NCI-H2171 treated with DMSO at 0.1 percent for 48 hours (cell line): ENCODE measurements at regions not wholly inside any gene's neighbourhood (a gene's known extent, or its start where the extent isn't known, plus 50 kb on each side); places are given as distances from the start of the nearest gene placed in this dataset.
"Not testable (repeated sequence)": the region's sequence is repeated elsewhere in the genome, so short reads cannot be mapped to it uniquely, and the experiment has no call there.

ENCODE experiments used
- DNase-seq: peaks from one replicate; lab custom pipeline; 2025; lab: John Stamatoyannopoulos, UW

- DNase-seq, result no peak
These were observed 252.0 kb downstream of the NR2F2 start for GRCh38 chr15:96582473-96582872.

DNA sequence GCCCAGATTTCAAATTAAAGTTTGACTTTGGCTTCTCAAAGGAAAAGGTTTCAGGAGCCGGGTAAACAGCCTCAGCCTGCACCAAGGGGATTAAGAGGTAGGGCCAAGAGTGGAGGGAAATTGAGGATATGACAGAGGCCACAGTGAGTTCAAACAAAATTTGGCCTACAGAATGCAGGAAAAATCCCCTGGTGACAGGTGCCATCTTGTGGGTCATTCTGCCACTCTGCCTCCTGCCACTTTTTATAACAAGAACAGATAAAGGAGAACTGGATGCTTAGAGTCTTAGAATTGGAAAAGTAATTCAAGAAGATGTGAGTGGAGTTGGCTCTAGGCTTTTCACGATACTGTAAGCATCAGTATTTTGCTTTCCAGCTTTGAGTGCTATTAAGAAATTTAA is 253.2 kb downstream of the NR2F2 start:
- DNase-seq, result no peak

- DNase-seq, result no peak
These were observed 255.2 kb downstream of the NR2F2 start for GRCh38 chr15:96585484-96586386.

GRCh38 chr15:96586901-96587300 is 256.4 kb downstream of the NR2F2 start:
- DNase-seq, result no peak

- no peak for DNase-seq
These were observed 259.4 kb downstream of the NR2F2 start for GRCh38 chr15:96589864-96590263.

DNA sequence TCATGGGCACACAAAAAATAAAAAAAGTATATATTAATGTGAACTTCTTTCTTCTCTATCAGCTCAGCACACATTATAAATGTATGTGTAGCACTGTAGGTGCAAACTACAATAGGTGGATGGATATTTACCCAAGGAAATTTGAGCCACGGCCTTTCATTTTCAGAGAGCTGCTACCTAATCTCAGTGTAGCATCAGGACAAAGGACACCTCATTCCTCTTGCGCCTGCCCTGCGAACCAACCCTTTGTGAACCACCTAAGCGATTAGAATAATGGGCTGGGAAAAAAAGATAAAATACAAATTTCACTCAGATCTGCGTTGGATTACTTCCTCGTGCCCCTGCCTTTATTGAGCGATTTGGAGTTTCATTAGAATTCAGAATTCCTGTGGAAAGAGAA is 263.2 kb downstream of the NR2F2 start:
- no peak for DNase-seq

DNA sequence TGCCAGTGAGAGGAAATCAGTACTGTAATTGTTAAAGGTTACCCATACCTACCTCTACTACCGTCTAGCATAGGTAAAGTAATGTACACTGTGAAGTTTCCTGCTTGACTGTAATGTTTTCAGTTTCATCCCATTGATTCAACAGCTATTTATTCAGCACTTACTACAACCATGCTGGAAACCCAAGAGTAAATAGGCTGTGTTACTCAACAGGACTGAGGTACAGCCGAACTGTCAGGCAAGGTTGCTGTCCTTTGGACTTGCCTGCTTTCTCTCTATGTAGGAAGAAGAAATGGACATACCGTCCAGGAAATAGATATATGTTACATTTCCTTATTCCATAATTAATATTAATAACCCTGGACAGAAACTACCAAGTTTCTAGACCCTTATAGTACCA is 265.5 kb downstream of the NR2F2 start:
- no peak for DNase-seq

- no peak for DNase-seq
These were observed 268.0 kb downstream of the NR2F2 start for GRCh38 chr15:96598514-96598913.

DNA sequence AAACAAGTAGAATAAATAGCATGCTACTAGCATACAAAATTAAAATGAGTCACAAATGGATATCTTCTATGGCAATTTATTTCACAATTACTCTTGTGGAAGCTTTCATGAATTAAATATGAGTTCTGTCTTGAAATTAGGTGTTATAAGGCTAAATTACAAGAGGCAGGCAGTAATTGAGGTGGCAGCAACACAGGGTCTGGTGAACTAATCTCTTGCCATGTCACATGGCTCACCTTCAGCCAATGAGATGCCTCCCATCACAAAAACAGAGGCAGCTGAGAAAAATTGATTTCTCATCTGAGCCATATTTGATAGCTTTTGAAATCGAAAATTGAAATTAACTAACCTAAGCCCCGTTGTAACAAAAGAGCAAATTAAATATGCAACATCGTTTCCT is 268.8 kb downstream of the NR2F2 start:
- DNase-seq, result no peak

DNA sequence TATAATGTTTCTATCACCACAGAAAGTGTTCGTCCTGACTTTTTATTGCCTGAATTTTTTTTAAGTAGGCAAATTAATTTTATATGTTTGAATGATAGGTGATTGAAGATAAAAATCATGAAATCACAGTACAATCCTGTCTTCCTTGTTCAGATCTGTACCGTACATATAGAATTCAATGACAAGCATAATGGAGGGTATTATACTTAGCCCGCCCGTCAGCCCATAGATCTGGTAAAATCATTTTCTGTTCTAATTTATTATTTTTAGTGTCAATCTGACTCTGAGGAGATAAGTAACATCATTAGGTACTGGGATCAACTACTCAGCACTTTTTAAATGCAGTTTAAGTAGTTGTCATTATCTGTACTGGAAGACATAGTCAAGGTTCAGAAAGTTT is 269.9 kb downstream of the NR2F2 start:
- DNase-seq, result no peak

DNA sequence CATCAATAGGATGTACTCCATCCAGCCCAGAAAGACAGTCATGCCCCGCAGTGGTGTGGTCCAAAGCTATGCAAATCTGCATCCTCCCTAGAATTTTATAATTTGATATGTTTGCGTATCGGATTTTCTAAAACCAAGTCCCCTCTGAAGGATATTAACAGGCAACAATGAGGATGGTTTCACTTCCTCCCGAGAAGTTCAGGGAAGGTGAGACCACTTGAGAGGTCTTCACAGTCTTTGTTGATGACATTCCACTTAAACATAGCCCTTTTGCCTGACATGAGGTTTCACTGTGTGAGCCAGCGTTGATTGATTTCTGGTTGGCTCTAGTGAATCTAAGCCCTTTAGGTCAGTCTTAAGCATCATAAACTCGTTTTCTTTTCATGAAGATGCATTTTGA is 276.1 kb downstream of the NR2F2 start:
- no peak for DNase-seq

- no peak for DNase-seq
These were observed 280.3 kb downstream of the NR2F2 start for GRCh38 chr15:96610757-96611156.

DNA sequence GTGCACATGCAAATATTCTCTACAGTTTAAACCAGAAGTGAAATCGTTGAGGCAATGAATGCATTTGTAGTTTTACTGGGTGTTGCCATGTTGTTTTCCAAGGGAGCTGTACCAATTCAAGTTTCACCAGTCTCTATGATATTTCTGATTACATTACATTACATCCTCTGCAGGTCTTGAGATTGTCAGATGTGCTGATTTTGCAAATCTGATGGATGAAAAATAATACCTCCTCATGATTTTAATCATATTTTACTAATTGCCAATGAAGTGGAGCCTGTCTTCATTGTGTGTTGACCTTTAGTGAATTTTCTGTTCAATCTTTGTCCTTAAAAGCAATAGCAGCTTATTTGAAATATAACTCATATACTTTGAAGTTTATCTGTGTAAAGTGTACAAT is 282.4 kb downstream of the NR2F2 start:
- DNase-seq, result no peak

DNA sequence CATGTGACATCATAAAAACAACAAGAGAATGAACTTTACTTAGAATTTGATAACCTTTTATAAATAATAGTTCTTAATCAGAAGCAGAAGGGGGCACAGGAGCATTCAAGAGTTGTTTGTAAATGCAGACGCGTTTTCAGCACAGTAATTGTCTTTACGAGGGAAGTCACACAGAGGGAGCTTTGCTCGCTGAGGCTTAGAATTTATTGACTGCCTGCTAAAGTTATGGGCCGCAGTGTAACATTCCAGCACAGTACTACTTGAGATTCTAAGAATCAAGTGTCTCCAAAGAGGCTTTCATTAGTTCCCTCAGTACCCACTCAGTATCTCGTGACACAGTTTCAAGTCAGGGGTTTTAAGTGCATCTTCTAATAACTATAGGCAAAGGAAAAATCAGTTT is 288.7 kb downstream of the NR2F2 start:
- DNase-seq, result no peak

DNA sequence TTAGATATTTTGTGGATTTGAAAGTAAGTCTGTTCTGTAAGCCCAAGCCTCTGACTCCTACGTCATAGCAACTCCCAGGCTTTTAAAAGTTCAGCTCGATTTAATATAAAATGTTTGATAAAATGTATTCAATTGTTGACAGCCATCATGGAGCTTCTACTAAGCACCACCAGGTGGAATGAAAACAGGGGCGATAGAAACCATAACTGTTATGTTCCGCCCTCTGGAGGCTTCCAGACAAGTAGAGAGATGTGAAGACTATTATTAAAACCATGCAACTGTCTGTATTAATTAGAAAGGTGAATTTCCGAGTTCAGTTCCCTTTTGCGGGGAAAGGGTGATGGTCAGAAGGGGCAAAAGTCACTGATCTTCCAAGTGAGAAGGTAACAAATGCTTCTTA is 292.2 kb downstream of the NR2F2 start:
- DNase-seq, result no peak

- DNase-seq, result no peak
These were observed 294.8 kb downstream of the NR2F2 start for GRCh38 chr15:96625256-96625655.

DNA sequence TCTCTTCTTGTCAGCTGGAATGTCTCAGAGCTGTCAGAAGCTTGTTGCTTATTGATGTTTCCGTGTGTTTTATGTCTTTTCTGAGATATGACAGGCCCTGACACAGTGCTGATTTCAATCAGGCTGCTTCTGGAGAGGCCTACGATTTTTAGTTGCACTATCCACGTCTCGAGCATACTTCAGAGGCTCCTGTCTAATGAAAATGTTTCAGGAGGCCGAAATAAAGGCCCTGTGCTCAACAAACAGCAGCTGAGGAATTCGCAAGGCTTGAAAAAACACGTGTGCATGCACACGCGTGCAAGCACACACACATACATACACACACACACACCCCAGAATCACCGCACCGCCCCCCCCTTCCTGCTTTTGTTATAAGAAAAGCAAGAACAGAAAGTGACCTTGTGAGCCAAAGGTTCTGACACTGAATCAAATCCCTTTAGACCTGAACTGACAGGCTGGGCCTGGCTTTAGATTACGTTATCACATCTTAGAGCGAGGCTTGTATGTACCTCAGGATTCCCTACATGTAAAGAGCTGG is 296.6 kb downstream of the NR2F2 start:
- DNase-seq, result no peak

DNA sequence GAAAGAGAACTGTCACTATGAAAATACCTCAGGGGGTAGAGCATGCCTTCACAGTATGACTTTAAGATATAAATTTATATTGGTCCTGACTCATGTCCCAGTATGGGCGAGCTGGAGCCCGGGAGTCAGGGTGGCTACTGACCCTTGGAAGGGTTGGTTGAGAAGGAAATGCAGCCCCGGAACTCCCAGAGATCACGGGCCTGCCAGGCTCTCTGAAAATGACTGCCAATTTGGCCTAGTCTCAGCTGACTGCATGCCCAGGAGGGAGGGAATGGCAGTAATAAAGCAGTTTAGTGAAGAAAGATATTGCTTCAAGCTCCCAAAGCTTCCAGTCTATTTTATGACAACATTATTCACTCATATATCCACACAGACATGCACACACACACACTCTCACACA is 299.0 kb downstream of the NR2F2 start:
- no peak for DNase-seq

GRCh38 chr15:96638793-96639192 is 308.3 kb downstream of the NR2F2 start:
- DNase-seq, result no peak

GRCh38 chr15:96645796-96646195 is 315.3 kb downstream of the NR2F2 start:
- DNase-seq, result no peak

DNA sequence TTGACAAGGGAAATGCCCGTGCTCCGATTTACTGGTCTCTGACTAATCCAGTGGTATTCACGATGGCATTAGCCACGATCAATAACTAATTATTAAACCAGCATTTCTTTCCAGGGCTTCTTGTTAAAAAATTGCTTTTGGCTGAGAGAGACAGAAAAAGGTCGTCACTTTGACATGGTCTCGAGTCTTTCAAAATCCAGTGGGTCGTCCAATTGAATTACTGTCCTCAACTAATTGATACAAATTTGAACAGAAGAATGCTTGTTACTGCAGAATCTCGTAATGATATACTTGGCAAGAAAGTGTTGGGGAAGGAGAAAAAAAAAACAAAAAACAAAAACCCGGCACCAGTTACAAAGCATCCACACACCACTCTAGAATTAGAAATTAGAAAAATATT is 318.4 kb downstream of the NR2F2 start:
- DNase-seq, result no peak

DNA sequence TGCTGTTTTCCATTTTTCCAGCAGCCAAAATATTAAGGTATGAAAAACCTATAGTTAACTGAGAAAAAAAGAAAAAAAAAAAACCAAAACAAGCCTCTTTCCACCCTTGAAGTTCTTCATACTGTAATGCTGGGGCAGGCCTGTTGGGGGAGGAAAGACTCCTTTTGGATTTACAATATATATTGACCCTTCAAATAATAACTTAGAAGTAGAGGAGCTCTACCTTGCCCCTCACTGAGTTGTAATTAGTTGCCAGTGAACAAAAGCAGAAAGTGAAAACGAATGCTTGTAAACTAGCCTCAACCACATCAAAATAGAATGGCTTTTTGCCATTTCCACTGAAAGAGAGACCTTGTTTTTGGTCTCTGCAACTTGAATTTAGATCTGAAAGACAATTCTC is 326.6 kb downstream of the NR2F2 start:
- no peak for DNase-seq

DNA sequence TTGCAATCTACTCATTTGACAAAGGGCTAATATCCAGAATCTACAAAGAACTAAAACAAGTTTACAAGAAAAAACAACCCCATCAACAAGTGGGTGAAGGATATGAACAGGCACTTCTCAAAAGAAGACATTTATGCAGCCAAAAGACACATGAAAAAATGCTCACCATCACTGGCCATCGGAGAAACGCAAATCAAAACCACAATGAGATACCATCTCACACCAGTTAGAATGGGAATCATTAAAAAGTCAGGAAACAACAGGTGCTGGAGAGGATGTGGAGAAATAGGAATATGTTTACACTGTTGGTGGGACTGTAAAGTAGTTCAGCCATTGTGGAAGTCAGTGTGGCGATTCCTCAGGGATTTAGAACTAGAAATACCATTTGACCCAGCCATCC is 336.5 kb downstream of the NR2F2 start:
- not testable (repeated sequence) for DNase-seq

- no peak for DNase-seq
These were observed 339.9 kb downstream of the NR2F2 start for GRCh38 chr15:96670389-96670788.
